GM19395 (cell line): ENCODE measurements at regions not wholly inside any gene's neighbourhood (a gene's known extent, or its start where the extent isn't known, plus 50 kb on each side); places are given as distances from the start of the nearest gene placed in this dataset.
"Not testable (repeated sequence)": the region's sequence is repeated elsewhere in the genome, so short reads cannot be mapped to it uniquely, and the experiment has no call there.

Source experiments
- ATAC-seq: cut with Tn5 transposase; IDR thresholded peaks from one replicate; pipeline ENCODE4 v1.9.1; 2021; ENCODE audit warnings: mild to moderate bottlenecking, moderate library complexity; ENCODE audit not compliant: unreplicated experiment

GRCh38 chr6:94559829-94560537 lies 1017.4 kb upstream of the MANEA start:
- ATAC-seq = no peak

DNA sequence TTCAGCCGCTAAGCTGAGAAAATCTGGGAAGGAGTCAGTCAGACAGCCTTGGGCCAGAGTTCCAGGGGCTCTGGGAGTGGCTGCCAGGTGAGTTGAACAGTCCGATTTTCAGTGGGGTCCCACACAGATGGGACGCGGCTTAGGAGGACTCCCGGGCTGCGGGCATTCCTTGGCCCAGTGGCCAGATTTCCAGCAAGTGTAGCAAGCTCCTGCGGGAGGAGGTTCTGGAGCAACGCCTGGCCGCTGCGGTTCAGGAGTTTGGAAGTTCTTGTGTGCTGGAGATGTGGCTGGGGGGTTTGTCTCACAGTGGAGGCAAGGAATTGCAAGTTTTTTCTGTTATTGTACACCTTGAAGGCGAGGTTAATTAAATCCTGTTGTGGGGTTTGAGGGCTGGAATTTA lies 1020.1 kb upstream of the MANEA start:
- ATAC-seq = not testable (repeated sequence)

DNA sequence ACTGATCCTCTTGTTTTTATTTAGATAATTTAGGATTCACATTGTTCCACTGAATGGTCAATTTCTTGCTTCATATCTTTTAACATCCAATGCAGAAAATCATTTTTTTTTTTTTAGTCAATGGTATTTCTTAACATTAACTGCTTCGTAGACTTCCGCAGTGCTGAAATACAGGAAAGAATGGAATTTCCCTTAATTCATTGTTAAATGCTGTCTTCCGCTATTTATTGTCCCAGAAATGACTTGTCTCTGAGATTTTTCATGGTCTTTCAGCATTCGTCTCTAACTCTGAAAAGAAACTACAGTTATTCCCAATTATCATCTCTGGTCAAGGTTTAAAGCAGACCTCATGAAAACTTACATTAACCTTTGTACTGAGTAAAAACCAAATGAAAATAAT lies 1029.1 kb upstream of the MANEA start:
- ATAC-seq = no peak

GRCh38 chr6:94535798-94536197 lies 1041.5 kb upstream of the MANEA start:
- ATAC-seq = no peak

DNA sequence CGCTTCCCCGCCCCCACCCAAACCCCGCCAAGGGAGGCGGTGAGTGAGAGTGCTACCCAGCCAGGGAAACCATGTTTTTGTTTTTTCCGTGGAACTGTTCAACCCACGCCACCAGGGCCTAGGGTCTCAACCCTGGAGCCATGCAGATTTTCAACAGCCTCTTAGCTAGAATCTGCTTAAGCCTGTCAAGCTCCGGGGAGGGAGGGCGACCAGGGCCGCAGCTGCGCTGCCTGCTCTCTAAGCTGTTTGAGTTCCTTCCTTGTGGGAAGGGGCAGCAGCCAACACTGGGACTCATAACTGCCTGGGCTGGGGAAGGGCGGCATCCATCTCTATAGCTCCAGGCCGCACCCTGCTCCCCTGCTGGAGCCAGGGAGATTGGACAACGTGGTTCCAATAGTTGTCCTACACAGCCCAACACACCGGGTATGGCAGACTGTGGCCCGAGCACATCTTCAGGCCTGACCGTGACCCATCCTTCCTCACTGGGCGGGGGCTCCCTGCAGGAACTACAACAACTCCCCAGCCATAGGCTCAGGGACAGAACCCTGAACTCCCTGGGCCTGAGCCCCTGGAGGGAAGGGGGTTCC lies 1065.7 kb upstream of the MANEA start:
- no peak for ATAC-seq

- no peak for ATAC-seq
These were observed 1066.5 kb upstream of the MANEA start for GRCh38 chr6:94510877-94511276.

DNA sequence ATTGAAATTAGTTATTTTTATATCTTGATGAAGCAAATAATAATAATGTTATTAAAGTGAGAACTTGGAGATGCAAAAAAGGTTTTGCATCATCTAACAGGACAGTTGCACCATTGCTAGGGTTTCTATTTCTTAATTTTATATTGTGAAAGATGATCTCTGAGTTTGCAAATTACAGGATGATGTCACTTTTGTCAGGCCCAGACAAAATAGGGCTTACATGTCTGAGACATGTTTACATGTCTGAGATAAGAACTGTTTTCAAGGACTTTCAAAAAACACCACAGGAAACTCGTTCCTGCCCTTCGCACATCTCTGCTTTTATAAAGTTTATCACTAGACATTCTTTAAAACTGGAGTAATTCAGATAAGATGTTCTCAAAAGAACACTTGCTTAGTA lies 1075.8 kb upstream of the MANEA start:
- ATAC-seq = no peak

DNA sequence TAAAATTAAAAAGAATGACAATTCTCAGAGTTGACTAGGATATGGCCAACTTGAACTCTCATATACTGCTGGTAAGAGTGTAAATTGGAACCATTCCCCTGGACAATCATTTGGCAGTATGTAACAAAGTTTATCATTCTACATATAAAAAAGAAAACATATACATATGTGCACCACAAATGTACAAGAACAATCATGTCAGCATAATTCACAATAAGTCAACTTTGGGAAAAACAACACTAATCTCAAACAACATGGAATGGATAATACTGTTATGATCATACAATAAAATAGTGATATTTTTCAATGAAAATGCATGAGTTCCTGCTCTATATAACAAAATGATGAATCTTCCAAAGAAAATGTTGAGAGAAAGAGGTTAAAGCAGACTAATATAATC lies 1078.7 kb upstream of the EPHA7 start:
- ATAC-seq = no peak

DNA sequence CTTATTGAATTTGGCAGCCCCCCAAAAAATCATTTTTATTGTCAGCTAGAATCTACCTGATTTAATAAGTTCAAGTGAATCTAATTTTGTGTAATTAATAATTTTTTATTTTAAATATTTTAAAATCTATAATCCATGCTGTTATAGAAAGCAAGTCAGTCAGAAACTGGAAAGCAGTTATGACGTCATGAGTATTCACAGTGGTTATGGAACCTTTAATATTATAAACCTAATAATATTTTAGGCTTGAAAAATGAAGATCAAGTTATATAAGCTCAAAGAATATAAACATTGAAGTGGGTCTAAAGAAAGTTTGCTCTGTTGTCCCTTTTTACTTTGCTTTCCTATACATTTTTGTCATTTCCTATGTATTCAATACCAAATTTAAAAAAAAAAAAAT lies 1075.1 kb upstream of the EPHA7 start:
- ATAC-seq = no peak

- ATAC-seq = no peak
These were observed 1068.0 kb upstream of the EPHA7 start for GRCh38 chr6:94487371-94487770.

DNA sequence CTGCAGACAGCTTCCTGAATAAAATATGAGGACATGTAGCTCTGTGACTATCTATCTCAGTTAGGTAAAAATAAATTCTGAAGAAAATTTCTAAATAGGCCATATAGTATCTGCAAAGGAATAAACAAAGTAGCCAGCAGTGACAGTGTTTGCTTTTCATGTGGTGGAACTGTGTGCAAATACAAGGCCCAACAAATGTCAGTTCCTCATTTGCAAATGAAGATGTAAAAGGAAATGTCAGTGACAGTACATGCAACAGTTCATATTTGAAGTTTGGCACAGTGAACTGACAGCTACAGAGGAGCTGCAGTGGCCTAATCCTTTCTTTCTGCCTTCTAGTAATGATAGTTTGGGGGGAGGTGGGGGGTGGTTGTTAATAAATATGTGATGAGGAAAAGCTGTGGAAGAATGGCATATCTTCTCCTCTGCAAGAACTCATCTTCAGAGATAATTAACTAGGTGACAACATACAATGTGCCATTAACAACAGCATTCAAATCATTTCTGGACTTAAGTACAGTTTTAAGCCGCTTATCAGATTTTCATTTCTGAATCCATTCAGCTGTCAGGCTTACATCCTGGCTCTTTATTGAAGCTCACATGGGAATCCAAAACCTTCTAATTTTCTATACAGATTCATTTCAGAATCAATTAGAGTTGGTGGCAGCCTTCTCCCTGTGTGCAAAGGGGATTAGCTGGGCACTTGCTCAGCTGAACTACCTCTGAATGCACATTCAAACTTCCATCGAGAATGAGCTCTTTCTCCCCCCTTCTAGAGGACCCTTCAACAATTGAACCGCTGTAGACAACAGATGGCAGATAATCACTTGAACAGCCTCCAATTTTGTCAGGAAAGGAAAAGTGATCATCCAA lies 1059.0 kb upstream of the EPHA7 start:
- no peak for ATAC-seq

DNA sequence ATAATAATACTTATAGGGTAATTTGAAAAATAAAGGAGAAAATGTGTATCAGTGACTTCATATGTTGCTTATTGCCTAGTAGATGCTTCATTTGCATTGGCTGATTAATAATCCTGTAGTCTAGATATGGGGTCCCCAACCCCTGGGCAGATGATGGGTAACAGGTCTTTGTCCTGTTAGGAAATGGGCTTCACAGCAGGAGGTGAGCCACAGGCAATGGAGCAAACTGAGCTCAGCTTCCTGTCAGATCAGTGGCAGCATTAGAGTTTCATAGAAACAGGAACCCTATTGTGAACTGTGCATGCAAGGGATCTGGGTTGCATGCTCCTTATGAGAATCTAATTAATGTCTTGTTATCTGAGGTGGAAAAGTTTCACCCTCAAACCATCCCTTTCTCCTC lies 1049.5 kb upstream of the EPHA7 start:
- no peak for ATAC-seq

DNA sequence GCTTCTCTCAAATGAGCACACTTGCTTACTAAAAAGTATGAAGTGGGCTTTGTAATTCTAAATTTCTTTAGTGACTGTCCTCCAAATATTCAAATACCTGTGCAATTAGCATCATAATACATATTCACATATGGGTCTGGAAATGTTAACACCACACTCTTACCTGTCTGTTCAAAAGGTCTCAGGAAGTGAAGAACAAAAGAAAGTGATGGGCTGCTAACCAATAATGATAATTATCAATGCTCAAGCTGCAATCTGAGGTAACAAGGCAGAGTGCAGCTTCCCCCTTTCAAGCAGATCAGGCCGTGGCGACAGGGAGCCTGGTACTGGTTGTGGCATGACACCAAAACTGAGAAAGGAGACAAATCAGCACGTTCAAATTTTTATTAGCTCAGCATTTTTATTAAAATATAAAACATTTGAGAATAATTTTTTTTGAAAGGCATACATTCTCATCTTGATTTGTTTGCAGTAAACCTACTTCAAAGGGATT lies 1044.7 kb upstream of the EPHA7 start:
- ATAC-seq = no peak

- ATAC-seq = no peak
These were observed 1043.9 kb upstream of the EPHA7 start for GRCh38 chr6:94463306-94463705.

- no peak for ATAC-seq
These were observed 1042.9 kb upstream of the EPHA7 start for GRCh38 chr6:94462231-94462630.

DNA sequence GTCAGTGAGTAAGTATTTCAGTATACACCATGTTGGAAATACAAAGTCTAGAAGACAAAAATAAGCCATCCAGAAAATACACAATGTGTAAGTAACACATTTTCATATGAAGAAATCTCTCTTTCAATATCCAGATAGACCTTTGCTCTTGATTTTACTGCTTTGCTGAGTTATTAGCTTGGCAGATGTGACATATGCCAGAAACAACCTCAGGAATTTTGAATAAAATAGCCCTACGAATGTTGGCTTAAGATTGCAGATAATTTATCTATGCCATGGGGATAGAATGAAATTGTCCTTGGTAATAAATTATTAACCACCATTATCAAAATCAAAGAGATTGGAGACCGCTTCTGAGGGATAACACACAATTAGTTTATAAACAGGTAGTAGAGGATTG lies 1036.9 kb upstream of the EPHA7 start:
- ATAC-seq = no peak

DNA sequence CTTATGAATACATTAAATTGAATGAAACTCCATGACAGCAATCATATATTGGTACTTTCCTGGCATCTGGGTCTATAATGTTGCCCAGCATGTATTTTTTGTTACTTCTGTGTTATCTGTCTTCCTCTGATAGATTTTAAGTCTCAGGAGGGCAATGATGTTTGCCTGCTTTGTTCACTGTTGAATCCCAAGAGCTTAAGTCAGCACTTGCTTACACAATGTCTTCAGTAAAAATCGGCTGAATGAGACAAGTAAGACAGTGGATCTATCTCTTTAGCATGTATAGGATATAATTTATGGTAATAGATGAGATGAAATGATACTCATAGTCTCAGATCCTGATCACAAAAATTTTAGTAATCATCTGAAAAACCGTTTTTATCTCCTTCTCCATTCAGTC lies 1034.9 kb upstream of the EPHA7 start:
- ATAC-seq = no peak

DNA sequence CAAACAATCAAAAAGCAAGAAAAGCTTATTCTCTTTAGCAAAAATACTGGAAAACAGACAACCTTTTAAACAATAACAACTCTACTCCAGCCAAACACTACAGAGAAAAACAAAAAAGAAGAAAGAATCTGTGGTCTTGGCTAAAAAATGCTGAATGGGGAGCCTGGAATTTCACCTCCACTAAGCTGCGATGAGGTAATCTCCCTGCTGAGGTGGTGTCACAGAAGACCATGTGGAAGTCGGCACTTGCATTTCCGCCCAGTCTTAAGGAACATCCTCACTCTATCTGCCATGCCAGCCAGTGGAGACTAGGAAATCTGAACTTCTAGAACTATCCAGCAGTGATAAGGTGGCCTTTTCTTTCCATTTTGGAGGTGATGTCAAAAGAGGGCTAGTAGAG lies 1026.8 kb upstream of the EPHA7 start:
- no peak for ATAC-seq

- no peak for ATAC-seq
These were observed 1024.3 kb upstream of the EPHA7 start for GRCh38 chr6:94443701-94444100.

DNA sequence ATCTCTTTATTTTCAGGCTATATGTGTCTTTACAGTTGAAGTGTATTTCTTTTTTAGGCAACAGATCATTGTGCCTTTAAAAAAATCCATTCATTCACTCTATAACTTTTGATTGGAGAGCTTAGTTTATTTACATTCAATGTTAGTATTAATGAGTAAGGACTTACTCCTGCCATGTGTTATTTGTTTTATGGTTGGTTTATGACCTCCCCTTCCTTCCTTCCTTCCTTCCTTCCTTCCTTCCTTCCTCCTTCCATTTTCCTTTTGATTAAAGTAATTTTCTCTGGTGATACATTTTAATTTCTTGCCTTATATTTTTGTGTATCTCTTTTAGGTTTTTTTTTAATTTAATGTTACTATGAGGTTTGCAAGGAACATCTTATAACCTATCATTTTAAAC lies 1005.3 kb upstream of the EPHA7 start:
- no peak for ATAC-seq

DNA sequence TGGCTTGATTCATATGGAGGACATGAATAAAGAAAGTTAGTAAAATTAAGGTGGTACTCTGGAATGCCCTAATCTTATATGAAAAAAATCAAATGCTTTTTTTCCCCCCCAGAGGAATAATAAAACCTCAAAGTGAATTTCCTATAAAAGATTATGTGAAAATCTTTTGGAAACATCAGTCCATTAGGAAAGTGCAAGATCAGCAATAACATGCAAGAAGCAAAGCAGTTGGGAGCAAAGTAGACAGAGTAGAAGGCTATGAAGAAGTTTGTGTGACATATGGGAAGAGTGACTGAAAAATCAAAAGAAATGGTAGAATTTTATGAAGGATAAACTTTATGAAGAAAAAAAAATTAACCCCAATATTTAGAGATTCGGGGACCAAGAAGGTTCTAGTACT lies 998.0 kb upstream of the EPHA7 start:
- no peak for ATAC-seq

DNA sequence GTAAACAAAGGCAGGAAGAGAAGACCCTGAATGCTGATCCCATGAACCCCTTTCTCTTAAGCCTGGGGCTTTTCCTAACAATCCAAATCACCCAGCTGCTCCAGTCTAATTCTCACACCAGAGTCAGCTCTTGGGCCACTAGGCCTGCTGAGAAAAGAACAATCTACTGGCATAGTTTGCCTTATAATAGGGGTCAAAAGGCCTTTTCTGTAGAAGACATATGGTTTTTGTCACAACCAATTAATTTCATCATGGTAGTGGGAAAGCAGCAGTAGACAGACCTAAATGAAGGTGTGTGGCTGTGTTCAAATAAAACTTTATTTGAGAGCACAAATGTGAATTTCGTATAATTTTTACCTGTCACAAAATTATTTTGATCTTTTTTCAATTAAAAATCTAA lies 994.7 kb upstream of the EPHA7 start:
- no peak for ATAC-seq
